SK-N-MC (cell line): ENCODE measurements at regions not wholly inside any gene's neighbourhood (a gene's known extent, or its start where the extent isn't known, plus 50 kb on each side); places are given as distances from the start of the nearest gene placed in this dataset.
"Not testable (repeated sequence)": the region's sequence is repeated elsewhere in the genome, so short reads cannot be mapped to it uniquely, and the experiment has no call there.

ENCODE experiments used
- DNase-seq: peaks from one replicate; pipeline ENCODE4 v3.0.0-alpha.2; 2011; ENCODE audit warnings: low read depth, low spot score
- H3K27ac ChIP-seq: fragments of 200-600 bp; sonication (generic); 2 replicates; pipeline ENCODE4 v1.5.1; 2016; ENCODE audit warnings: mixed run types
- H3K36me3 ChIP-seq: fragments of 200-600 bp; sonication (generic); 2 replicates; pipeline ENCODE4 v1.6.1; 2017; ENCODE audit warnings: antibody characterized with exemption, low read length, mixed read lengths; ENCODE audit not compliant: insufficient read depth
- H3K4me3 ChIP-seq: fragments of 200-600 bp; sonication (generic); 2 replicates; pipeline ENCODE4 v1.5.1; 2016
- H3K9ac ChIP-seq: fragments of 200-600 bp; sonication (generic); 2 replicates; pipeline ENCODE4 v1.8.0; 2017; ENCODE audit warnings: mixed run types, mixed read lengths; ENCODE audit not compliant: insufficient read length
- H3K9me3 ChIP-seq: fragments of 200-600 bp; sonication (generic); 2 replicates; pipeline ENCODE4 v1.6.1; 2017; ENCODE audit warnings: low read depth, mild to moderate bottlenecking, antibody characterized with exemption, low read length, moderate library complexity, mixed read lengths
- EZH2 ChIP-seq: fragments of 200-600 bp; sonication (generic); IDR thresholded peaks from one replicate; pipeline ENCODE4 v1.6.1; 2017; ENCODE audit warnings: antibody characterized with exemption
- FOXP2 ChIP-seq: optimal IDR thresholded peaks from 2 replicates; pipeline ENCODE3; 2011; ENCODE audit warnings: mild to moderate bottlenecking, moderate library complexity; ENCODE audit not compliant: insufficient read depth; ENCODE audit errors: extremely low read length, control extremely low read depth
- POLR2AphosphoS5 ChIP-seq: IDR thresholded peaks from 2 replicates; pipeline ENCODE4 v1.6.1; 2012; ENCODE audit warnings: mild to moderate bottlenecking, low read depth, low read length, borderline replicate concordance

- TF ChIP-seq EZH2 (no peak), FOXP2 (no peak), POLR2AphosphoS5 (no peak)
- Histone ChIP-seq H3K4me3 (no peak overlapping the region), H3K9me3 (no peaks in the 10 kb centered on the region), H3K9ac (no peak overlapping the region), H3K36me3 (no peaks in the 10 kb centered on the region), H3K27ac (no peak overlapping the region)
- no peak for DNase-seq
Observed at GRCh38 chr11:83364500-83365045, 78.4 kb upstream of the CCDC90B start.

DNA sequence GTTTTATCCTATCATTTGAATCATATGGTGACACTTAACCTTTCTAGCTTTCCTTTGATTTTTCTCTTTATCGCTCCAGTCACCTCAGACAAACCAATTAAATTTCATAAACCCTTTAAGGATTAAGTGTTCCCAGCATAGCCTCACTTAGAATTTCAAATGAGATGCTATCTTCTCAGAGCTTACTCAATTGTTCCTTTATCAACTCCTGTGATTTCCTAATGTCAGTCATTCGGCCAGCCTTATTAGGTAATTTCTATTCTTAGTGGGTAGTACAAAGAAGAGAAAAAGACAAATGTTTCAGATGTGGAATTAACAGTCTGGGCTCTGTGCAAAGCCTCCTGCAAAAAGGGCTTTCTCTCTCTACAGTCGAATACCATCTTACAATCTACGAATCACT is 77.1 kb upstream of the CCDC90B start:
- Histone ChIP-seq H3K9me3 (no peaks in the 10 kb centered on the region), H3K9ac (no peak overlapping the region), H3K27ac (no peak overlapping the region), H3K4me3 (no peak overlapping the region), H3K36me3 (no peaks in the 10 kb centered on the region)
- TF ChIP-seq POLR2AphosphoS5 (no peak), FOXP2 (no peak), EZH2 (no peak)
- DNase-seq = no peak

- no peak for DNase-seq
Observed at GRCh38 chr11:83361831-83362230, 75.7 kb upstream of the CCDC90B start.

GRCh38 chr11:83355391-83355790 is 69.2 kb upstream of the CCDC90B start:
- DNase-seq = no peak
- TF ChIP-seq EZH2 = no peak
- no peak overlapping the region for H3K27ac ChIP-seq

More at GRCh38 chr11:83361831-83362230, 75.7 kb upstream of the CCDC90B start:
- no peaks in the 10 kb centered on the region for H3K9me3 ChIP-seq
- no peaks in the 10 kb centered on the region for H3K36me3 ChIP-seq
- no peak overlapping the region for H3K9ac ChIP-seq
- H3K4me3 ChIP-seq = no peak overlapping the region
- TF ChIP-seq EZH2 (no peak), FOXP2 (no peak), POLR2AphosphoS5 (no peak)
- H3K27ac ChIP-seq = no peak overlapping the region

GRCh38 chr11:83350187-83350586 is 64.0 kb upstream of the CCDC90B start:
- DNase-seq = no peak
- no peak for TF ChIP-seq POLR2AphosphoS5
- no peak for TF ChIP-seq FOXP2
- TF ChIP-seq EZH2 = no peak
- Histone ChIP-seq H3K4me3 (no peak overlapping the region), H3K9ac (no peak overlapping the region), H3K9me3 (no peaks in the 10 kb centered on the region), H3K27ac (no peak overlapping the region), H3K36me3 (no peaks in the 10 kb centered on the region)

More at GRCh38 chr11:83355391-83355790, 69.2 kb upstream of the CCDC90B start:
- Histone ChIP-seq H3K4me3 (no peak overlapping the region), H3K9me3 (no peaks in the 10 kb centered on the region), H3K9ac (no peak overlapping the region), H3K36me3 (no peaks in the 10 kb centered on the region)

DNA sequence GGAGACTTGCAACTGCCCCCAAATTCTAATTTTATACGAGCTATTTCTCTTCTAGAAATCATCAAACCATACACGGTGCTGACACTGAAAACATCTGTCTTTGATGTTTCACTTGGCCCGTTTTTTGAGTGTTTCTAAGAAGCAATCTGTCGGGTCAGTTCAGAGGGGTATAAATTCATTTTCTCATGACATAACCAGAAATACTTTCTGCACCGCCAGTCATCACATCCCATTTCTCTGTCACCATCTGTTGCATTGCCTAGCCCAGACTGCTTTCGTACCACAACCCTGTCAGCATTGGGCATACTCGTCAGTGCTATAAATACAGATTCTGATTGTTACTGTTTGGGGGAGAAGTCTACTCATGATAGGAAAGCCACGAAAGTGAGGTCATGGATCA is 63.1 kb upstream of the CCDC90B start:
- Histone ChIP-seq H3K36me3 (no peaks in the 10 kb centered on the region), H3K4me3 (no peak overlapping the region), H3K27ac (no peak overlapping the region), H3K9me3 (no peaks in the 10 kb centered on the region), H3K9ac (no peak overlapping the region)
- TF ChIP-seq POLR2AphosphoS5 = no peak
- TF ChIP-seq EZH2 = no peak
- no peak for TF ChIP-seq FOXP2
- no peak for DNase-seq

DNA sequence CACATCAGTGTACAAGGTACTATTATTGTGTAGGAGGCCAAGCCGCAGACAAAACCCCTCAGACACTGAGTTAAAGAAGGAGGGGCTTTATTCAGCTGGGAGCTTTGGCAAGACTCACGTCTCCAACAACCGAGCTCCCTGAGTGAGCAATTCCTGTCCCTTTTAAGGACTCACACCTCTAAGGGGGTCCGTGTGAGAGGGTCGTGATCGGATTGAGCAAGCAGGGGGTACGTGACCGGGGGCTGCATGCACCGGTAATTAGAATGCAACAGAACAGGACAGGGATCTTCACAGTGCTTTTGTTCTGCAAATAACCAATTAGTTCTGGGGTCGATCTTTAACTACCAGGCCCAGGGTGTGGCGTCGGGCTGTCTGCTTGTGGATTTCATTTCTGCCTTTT is 60.5 kb upstream of the CCDC90B start:
- not testable (repeated sequence) for H3K4me3 ChIP-seq, DNase-seq, H3K9ac ChIP-seq, H3K36me3 ChIP-seq, H3K27ac ChIP-seq, H3K9me3 ChIP-seq

DNA sequence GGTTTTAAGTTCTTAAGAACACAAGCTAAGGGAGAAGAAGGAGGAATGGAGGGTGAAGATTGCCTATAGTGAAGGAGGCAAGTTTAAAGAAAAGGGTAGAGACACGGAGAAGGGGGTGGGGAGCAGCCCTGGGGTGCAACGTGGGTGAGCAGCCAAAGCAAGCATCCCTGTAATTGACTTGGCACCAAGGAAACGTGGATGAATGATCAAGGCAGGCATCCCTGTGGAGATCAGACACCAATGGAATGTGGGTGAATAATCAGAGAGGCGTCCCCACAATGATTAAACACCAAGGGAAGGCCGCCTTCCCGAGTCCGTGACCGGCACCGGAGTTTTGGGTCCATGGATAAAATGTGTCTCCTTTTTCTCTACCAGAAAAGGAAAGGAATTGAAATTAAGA is 58.4 kb upstream of the CCDC90B start:
- DNase-seq, H3K9ac ChIP-seq, H3K4me3 ChIP-seq, H3K36me3 ChIP-seq, H3K9me3 ChIP-seq, H3K27ac ChIP-seq: not testable (repeated sequence)

GRCh38 chr11:83336993-83337392 is 50.8 kb upstream of the CCDC90B start:
- Histone ChIP-seq H3K9ac (no peak overlapping the region), H3K27ac (no peak overlapping the region), H3K36me3 (no peaks in the 10 kb centered on the region), H3K9me3 (no peaks in the 10 kb centered on the region), H3K4me3 (no peak overlapping the region)
- no peak for TF ChIP-seq POLR2AphosphoS5
- TF ChIP-seq EZH2 = no peak
- no peak for TF ChIP-seq FOXP2
- no peak for DNase-seq
